Suppressor macrophage treated with lipopolysaccharide for 4 hours (primary cell): ENCODE measurements at regions not wholly inside any gene's neighbourhood (a gene's known extent, or its start where the extent isn't known, plus 50 kb on each side); places are given as distances from the start of the nearest gene placed in this dataset.
"Not testable (repeated sequence)": the region's sequence is repeated elsewhere in the genome, so short reads cannot be mapped to it uniquely, and the experiment has no call there.

Source experiments
- DNase-seq: peaks from one replicate; pipeline ENCODE4 v3.0.0-alpha.2; 2020

DNA sequence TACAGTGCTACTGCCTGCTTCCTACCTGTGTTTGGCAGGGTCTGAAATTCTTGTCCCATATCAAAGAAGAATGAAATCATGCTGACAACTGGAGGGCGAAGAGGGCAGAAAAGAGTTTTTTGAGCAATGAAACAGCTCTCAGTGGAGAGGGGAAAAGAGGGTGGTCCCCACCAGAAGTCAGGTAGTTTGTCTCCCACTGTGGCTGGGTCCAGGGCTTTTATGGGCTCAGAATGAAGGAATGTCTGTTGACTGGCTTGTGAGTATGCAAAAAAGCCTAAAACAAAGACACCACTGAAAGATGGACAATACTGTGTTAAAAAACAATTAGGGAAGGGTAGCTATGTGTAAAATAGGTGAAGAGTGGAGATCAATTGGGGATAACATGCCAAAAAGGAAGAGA lies 115.0 kb downstream of the ADAM29 start:
- DNase-seq = no peak

DNA sequence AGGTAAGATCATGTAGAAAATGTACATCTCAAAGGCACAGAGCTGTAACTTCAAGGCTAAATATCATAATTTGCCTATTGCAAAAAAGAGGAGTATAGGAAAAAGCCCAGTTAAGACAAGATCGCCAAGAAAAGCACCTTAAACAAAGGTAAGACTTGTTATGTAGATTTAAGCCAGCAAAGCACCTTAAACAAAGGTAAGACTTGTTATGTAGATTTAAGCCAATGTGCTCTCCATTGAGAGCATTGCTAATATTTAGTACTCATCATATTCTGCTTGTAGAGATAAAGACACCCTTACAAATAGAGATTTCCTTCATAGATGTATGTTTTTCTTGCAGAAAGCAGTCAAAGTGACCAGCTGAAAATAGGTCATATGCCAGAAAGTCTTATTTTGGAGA lies 115.8 kb downstream of the ADAM29 start:
- no peak for DNase-seq

DNA sequence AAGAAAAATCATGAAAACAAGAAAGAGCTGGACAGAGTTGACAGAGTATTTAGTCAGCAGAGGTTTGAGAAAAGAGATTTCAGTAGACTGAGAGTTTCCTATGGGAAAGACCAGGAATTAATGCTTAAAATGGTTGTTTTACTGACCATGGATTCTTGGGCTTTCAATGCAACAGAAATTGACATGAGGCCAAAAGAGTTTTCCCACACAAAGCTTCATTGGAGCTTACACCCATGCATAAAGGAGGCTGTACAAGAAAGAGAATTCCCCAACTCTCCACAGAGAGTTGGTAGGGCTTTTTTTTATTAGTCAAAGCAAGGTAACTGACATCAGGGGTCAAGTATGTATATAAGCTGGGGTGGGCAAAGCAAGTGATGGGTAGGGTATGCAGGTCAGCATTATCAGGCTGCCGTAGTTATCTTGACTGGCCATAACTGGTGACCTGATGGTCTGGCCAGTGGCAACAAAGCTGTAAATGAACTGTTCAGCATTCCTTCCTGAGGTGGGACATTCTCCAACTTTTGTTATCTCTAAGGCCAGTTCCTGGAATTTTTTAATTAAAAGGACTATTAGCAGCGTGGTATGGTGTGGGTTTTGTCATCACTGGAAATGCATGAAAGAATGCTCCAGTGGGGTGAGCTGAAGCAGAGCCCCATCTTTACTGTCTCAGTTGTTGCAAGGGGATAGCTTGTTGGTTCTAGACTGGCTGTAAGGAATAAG lies 117.0 kb downstream of the ADAM29 start:
- DNase-seq = no peak

DNA sequence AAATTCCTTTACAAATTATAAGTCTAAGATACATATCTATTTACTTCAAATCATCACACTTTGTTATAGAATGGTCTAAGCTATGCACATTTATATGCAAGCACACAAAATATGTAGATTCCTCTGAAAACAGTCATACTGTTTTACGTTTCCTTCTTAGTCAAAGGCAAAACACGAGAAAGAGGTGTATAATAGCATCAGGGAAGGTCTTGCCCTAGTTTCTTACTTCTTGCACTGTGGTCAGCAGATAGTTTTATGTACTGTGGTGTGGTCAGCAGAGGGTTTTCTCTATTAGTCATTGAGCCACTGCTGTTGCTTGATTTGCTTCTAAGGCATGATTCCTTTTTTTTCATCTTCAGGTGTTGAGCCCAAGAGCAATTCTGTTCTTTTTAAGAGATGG lies 117.7 kb downstream of the ADAM29 start:
- no peak for DNase-seq

DNA sequence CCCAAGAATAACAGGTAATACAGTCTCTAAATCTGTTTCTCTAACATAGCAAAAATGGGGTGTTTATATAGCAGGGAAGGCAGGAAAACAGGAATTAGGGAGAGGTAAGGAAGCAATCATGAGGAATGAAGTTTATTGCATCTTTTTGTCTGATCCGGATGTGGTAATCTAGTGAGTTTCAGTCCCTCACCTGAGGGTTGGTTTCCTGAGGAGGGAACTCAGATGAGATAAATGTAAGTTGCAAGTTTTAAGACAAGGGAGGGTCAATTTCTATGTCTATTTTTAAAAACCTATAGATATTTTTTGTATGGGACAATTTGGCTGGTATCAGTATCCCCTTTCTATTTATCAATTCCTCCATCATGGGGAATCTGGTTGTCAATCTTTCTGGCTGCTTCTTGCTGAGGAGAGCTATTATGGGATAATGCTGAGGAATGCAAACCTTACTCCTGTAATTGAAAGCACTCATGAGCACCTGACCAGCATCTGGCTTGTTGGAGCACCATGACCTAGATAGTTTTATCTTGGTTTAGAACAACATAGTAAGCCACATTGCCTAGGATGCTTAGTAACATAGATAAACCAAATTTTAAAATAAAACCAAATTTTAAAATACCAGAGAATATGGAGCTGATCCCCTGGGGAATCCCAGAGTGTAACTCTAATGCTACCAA lies 130.1 kb downstream of the ADAM29 start:
- DNase-seq = no peak

DNA sequence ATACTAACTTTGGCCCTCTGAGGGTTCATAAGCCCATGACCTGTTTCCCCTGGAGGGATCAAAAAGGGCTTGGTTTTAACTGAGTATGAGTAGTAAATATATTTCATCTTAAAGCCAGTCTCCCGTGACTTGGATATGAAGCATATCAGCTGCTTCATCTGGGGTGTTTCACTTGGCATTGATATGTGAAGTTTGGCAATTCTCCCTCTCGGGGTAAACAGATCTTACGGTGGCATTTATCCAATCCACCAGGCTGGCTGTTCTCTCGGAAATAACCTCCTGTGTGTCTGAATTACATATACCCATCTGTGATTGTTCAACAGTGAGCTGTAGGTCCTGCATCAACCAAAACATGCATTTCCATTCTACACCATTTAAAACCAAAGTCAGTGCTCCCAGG lies 130.7 kb downstream of the ADAM29 start:
- no peak for DNase-seq

DNA sequence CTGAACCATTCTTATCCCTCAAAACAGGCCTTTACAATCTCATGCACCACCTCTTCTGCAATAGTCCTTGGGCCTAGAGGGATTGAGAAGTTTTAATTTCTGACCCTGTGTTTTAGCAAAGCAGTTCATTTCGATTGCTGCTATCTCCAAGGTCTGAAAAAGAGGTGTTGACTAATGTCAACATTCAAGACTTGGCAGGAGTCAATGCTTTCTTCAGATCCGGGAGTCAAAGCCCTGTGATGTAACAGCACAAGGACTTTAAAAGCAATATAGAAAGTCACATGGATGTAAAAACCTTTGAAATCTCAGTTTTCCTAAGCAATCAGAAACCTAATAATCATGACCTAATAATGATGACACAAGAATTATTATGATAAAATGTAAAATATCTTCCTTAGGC lies 133.8 kb downstream of the ADAM29 start:
- DNase-seq = no peak

DNA sequence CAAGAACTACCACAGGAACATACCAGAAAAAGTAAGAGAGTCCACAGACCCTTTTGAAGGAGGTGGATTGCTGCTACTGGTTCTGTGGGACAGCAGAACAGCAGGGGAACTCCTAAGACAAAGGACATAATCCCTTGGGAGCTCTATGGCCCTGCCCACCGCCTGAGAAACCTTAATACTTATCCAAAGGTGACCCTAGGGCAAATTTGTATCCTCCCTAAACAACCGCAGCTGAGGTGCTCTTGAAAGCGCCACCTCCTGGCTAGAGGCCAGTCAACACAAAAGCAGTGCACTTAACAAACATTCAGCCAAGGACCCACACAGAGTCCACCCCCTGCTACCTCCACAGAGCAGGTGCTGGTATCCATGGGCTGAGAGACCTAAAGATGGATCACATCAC lies 136.8 kb downstream of the ADAM29 start:
- DNase-seq = no peak

DNA sequence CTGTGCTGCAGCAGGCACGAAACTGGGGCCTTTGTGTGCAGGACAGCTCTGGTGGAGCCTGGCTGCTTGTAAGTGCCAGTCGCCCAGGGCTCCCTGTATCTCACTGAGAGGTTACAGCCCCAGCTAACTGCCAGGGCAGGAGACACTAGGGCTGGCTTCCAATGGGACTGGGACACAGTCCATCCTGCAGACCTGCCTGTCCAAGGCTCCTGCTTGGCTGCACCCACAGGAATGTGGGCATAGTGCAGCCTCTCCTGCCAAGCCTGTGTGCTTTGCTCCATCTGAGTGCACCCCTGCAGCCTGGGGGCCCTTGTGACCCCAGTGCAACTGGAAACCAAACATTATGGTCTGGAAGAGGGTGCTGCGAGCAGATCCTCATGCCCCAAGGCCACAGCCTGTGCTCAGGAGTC lies 144.0 kb downstream of the ADAM29 start:
- no peak for DNase-seq

DNA sequence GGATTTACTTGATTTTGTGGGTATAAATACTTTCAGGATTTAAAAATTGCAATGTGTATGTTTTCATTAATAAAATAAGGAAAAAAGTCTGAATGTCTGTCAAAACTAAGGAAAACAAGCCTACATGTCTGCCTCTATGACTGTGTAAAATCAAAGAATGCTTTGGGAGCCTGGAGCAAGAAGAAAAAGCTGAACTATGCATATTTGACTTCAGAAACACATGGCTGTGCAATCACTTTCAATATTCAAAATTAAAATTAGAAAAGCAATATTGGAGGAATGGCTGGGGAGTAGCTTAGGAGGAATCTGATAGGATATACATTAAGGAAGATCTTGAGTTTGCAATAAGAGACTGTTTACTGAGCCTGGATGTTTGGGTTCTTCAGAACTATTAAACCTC lies 147.1 kb downstream of the ADAM29 start:
- no peak for DNase-seq

DNA sequence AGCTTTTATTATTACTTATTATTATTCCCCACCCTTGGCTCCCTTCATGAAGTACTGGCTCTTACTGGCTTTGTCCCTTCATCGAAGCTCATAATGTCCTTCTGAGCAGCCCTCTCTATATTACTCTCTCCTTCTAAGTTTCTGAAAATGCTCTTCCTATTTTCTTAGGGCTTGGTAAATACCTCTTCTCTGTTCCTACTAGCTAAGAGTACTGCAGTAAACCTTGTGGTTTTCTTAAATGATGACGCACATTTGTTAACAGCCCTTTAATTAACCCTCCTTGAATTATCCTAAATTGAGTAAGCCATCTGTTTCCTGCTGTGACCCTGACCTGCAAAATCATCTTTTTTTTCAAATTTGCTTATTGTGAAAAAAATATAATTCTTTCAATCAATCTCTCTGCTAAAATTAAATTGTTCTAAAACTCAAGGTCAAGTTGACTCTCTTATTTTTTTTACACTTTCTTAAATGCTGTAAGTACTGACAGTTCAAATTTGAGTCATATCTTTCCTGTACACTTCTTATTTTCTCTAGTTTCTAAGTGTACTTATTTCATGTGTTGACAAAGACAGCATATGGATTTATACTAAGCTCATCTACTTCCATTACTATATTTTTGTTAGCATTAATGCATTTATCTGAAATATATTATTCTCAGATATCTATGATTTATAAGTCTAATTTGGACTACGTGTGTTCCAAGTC lies 148.9 kb downstream of the ADAM29 start:
- DNase-seq = no peak

DNA sequence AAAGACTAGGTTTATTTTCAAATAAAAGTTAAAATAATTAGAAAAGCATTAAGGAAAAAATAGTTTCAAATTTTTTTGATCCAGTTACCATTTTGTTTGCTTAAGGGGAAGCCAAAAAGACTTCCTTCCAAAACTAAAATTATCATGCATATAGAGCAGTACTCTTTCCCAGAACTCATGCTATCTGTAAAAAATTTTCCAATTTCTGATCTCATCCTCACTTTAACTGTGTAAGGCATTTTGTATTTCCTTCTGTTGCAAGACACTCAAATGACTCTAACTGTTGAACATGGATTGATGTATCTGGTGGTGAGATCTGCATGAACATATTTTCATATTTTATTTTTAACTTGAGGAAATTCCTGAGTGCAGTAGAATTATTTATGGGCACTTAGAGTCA lies 150.1 kb downstream of the ADAM29 start:
- no peak for DNase-seq

DNA sequence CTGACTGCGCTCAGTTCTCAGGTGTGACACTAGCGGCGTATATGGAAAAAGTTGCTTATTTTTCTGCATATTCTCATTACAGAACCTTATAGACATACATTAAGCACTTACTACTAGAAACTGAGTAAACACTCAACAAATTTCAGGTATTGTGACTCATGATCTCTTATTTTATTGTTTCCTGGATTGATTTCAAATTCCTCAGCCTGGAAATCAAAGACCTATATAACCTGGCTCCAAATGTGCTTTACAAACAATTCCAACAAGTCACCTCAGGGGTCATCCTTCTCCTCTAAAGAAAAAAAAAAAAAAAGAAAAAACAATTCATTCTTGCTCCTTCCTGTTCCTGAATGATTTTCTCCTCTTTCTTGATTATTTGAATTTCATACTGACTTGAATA lies 152.3 kb downstream of the ADAM29 start:
- DNase-seq = no peak

DNA sequence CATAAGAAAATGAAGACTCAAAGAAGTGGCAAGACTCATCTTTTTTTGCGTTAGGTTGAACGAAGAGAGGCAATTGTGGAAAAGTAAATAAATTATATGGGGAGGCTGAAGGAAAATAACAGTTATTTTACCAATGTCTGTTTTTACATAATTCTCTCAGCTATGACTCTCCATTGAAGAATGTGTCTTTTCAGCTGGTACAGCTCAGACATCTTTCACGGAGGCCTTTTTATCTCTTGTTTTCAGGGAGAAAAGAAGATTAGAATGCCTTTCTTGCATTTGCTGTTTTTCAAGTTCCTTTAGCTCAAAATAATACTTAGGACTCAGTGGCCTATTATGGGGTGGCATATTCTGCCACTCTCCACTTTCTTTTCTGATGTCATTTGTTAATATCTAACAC lies 153.0 kb downstream of the ADAM29 start:
- DNase-seq = no peak

DNA sequence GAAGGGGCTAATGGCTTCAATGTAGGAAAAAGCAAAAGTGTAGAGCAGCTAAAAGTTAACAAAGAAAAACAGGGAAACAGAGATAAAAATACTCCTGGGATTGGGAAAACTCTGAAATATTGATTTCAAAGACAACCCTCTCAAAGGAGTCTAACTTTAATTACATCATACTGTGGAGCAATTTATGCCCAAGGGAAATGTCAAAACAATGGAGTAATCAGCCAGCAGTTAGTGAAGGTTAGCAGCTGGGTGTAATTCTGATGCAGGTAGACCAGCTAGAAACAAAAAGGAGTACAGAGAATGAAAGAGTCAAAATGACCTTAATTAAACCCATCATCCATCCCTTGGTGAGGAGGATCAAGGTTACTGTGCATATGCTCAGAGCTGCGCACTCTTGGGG lies 169.0 kb downstream of the ADAM29 start:
- DNase-seq = no peak

DNA sequence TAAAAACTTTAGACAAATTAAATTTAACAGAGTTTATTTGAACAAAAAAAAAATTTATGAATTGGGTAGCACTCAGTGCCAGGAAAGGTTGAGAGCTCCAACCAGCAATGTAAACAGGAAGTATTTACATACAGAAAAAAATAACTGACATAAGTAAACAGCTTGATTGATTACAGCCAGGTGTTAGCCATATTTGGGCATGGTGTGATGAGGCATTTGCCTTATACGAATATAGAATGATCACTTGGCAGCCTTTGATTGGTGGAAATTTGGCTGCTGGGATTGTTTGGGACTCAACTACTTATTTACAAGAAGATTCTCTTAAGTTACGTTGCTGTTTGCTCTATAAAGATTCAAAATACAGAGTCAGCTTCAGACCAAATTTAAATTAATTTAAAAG lies 172.0 kb downstream of the ADAM29 start:
- DNase-seq = no peak

DNA sequence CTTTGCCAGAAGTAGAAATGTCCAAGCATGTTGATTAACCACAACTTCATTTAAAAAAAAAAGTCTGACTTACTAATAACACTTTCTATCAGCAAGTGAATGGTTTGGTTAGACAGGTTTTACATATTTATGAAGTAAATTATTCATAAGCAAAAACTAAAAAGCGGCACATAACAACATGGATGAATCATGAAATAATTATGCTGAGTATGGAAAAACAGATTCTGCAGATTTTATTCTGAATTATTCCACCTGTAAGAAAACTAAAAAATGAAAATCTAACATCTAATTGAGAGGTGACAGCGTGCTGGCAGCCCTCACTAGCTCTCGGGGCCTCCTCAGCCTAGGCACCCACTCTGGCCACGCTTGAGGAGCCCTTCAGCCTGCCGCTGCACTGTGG lies 173.5 kb downstream of the ADAM29 start:
- no peak for DNase-seq

DNA sequence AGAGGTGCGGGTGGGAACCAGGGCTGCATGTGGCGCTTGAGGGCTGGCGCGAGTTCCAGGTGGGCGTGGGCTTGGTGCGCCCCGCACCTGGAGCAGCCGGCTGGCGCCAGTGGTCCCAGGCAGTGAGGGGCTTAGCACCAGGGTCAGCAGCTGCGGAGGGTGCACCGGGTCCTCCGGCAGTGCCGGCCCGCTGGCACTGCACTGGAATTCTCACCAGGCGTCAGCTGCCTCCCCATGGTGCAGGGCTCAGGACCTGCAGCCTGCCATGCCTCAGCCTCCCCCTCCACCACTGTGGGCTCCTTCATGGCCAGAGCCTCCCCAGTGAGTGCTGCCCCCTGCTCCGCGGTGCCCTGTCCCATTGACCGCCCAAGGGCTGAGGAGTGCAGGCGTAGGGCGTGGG lies 174.0 kb downstream of the ADAM29 start:
- no peak for DNase-seq

DNA sequence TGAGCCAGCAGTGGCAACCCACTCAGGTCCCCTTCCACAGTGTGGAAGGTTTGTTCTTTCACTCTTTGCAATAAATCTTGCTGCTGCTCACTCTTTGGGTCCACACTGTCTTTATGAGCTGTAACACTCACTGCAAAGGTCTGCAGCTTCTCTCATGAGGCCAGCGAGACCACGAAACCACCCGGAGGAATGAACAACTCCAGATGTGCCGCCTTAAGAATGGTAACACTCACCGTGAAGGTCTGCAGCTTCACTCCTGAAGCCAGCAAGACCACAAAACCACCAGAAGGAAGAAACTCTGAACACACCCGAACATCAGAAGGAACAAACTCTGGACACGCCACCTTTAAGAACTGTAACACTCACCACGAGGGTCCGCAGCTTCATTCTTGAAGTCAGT lies 174.9 kb downstream of the ADAM29 start:
- DNase-seq = not testable (repeated sequence)

DNA sequence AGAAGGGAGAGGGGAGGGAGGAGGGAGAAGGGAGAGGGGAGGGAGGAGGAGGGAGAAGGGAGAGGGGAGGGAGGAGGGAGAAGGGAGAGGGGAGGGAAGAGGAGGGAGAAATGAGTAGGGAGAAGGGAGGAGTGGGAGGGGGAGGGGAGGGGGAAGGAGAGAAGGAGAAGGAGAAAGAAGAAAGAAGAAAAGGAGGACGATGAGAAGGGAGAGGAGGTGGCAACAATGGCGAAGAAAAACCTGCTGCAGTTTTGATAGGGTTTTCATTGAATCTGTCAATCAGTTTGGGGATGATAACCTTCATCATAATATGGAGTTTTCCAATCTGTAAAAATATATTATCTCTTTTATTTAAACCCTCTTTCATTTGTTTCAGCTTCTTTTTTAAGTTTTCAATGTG lies 185.2 kb downstream of the ADAM29 start:
- DNase-seq = no peak

DNA sequence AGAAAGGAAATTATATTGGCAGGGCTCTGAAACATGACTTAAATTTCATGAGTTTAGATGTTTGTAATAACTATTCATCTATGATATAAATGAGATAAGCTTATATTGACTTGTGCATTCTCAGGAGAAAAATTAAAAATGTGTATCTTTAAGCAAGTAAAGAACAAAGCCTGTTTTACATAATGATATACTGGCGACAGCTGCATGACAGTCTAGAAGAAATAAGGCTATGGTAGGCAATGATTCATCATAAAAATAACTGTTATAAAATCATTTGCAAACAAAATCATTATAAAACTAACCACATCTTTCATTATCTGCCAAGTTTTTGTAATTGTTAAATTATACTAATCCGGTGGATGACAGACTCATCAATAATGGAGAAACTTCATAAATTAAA lies 188.1 kb downstream of the ADAM29 start:
- DNase-seq = no peak

DNA sequence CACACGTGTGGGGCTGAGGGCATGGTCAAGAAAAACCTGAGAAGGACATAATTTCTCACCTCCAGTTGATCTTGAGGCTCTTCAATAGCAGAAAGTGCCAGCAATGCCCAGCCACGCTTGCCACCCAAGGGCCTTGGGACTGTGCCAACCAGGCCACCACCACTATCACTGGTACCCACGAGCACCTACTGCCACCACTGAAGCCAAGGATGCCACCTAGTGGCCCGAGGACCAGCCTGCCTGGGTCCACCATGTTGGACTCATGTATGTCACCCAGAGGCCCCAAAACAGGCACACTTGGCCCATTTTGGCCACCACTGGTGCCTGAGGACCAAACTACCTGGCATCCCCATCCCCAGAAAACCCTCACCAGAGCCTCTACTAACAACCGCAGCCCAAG lies 191.8 kb downstream of the ADAM29 start:
- no peak for DNase-seq

DNA sequence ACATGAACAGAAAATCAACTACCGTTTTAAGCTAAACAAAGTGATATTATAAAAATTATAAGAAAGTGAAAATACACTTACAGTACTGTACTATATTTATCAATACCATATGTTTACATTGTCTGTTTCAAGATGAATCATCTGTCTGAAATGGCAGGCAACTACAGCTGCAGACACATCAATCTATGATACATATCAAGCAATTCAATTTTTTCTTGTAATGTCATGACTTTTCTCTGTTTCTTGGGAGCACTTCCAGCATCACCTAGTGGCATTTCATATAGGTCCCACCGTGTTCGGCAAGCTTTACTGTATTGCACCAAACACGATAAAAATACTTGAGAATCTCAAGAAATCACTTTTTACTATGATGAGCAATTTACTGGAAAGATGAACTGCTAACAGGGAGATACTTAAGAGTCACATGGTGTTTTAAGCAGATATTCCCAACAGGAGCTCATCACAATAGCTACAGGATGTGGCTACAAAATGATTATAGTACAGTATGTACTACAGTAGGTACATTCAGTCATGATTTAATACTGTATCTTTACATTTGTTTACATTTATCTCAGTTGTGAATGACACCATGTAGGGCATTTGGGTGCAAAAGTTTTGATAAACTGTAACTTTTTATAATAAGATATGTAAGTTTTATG lies 207.4 kb downstream of the ADAM29 start:
- no peak for DNase-seq

DNA sequence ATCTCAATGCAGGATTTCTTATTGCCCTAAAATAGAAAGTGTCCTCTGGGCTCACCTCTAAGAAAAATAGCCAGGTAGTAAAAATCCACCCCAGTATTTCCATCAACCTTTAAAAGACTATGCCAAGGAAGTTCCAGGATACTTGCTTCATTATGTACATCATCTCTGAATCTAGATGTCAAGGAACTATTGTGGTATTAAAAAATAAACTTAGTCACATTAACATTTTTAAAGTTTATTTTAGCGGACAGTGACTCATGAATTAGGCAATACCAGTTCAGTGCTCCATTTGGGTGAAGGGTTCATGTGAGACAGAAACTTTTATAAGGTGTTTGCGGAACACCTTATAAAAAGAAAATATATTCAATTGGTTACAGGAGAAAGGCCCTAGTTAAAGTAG lies 209.2 kb downstream of the ADAM29 start:
- no peak for DNase-seq
